GM18867 (cell line): ENCODE measurements at regions not wholly inside any gene's neighbourhood (a gene's known extent, or its start where the extent isn't known, plus 50 kb on each side); places are given as distances from the start of the nearest gene placed in this dataset.

ENCODE experiments used
- ATAC-seq: cut with Tn5 transposase; IDR thresholded peaks from one replicate; pipeline ENCODE4 v1.9.1; 2021; ENCODE audit warnings: mild to moderate bottlenecking, moderate library complexity; ENCODE audit not compliant: unreplicated experiment

GRCh38 chr1:3954170-3955169 lies 54.4 kb upstream of the C1orf174 start:
- no peak for ATAC-seq

- no peak for ATAC-seq
Measured at GRCh38 chr1:3955196-3955772, 55.2 kb upstream of the C1orf174 start.

- ATAC-seq = no peak
Measured at GRCh38 chr1:3956527-3957170, 56.6 kb upstream of the C1orf174 start.

DNA sequence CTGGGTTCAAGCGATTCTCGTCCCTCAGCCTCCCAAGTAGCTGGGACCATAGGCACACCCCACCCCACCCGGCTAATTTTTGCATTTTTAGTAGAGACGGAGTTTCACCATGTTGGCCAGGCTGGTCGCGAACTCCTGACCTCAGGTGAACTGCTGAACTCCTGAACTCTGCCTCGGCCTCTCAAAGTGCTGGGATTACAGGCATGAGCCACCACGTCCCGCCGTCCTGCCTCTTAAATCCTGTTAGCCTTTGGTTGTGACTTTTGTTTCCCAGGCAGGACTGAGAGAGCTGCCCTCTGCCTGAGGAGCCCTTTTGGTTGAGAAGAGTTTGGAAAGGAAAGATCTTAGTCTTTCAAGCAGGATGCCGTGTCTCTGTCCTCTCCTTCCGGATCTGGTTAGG lies 59.3 kb upstream of the C1orf174 start:
- no peak for ATAC-seq

- no peak for ATAC-seq
Measured at GRCh38 chr1:3963554-3963953, 63.5 kb upstream of the C1orf174 start.

GRCh38 chr1:3965693-3966092 lies 65.6 kb upstream of the C1orf174 start:
- no peak for ATAC-seq

GRCh38 chr1:3968851-3969250 lies 68.8 kb upstream of the C1orf174 start:
- ATAC-seq = no peak

GRCh38 chr1:3971981-3972380 lies 71.9 kb upstream of the C1orf174 start:
- no peak for ATAC-seq

GRCh38 chr1:3975903-3976630 lies 76.0 kb upstream of the C1orf174 start:
- ATAC-seq = no peak

GRCh38 chr1:3976821-3977220 lies 76.7 kb upstream of the C1orf174 start:
- no peak for ATAC-seq

DNA sequence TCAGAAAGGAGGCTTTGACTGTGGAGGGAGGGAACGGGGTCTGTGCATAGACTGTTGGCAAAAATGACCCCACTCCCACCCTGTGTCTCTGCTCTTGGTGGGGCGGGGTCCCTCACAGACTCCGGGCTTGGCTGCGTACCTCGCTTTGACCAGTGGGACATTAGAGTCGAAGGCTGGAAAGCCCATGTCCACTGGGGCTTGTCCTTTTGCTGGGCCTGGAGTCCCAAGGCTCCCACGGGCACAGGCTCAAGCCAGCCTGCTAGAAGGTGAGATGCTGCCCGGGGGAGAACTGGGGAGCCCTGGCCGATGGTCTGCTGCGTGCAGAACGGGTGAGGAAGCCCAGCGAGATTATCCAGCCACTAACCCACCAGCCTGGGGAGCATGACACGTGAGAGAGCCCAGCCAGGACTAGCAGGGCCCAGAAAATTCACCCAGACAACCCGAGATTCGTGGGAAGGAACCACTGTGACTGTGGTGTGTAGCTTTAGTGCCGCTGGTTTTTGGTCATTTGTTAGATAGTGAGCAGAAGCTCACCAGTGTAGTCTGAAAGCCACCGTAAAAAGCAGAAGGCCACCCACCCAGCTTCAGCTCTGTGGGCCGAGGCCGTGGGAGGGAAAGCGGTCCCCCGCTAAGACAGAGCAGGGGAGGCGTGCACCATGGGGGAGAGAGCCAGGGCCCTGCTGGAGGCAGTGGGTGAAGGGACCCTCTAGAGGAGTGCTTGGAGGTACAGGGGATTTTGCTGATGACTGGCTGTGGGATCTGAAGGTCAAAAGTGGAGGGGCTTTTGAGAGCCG lies 78.3 kb upstream of the C1orf174 start:
- ATAC-seq = no peak

DNA sequence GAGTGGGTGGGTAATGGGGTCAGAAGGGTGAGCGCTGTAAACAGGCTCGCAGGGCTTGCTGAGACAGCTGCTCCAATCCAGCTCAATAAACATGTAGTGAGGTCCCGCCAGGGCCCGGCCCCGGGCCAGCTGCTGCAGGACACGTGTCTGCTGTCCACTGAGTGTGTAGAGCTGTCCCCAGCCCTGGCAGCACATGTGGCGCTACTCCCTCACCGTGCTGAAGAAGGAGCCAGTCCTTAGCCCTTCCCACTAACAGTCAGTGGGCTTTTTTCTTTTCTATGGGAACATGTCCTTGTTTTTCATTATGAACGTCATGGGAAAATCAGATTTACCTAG lies 78.9 kb upstream of the C1orf174 start:
- no peak for ATAC-seq

GRCh38 chr1:3981261-3981660 lies 81.2 kb upstream of the C1orf174 start:
- ATAC-seq = no peak

GRCh38 chr1:3981746-3982505 lies 81.9 kb upstream of the C1orf174 start:
- ATAC-seq = no peak

DNA sequence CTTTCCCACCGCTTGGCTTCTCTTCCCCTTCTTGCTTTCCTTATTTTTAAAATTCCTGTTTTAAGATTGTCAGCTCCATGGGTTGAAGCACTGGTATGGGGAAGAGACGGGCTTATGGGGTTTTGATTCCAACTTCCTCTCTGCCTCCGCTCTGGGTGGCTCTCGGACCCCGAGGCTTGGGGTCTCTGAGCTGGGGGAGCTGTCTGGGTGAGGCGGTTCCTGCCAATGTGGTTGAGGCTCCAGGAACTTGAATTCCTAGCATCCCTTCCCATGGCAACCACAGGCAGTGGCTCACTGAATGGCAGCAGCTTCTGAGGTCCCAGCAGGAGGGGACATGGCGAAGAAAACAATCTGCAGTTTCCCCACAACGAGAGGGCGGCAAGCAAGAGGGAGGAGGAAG lies 83.1 kb upstream of the C1orf174 start:
- no peak for ATAC-seq

GRCh38 chr1:3984586-3984985 lies 84.5 kb upstream of the C1orf174 start:
- ATAC-seq = no peak

DNA sequence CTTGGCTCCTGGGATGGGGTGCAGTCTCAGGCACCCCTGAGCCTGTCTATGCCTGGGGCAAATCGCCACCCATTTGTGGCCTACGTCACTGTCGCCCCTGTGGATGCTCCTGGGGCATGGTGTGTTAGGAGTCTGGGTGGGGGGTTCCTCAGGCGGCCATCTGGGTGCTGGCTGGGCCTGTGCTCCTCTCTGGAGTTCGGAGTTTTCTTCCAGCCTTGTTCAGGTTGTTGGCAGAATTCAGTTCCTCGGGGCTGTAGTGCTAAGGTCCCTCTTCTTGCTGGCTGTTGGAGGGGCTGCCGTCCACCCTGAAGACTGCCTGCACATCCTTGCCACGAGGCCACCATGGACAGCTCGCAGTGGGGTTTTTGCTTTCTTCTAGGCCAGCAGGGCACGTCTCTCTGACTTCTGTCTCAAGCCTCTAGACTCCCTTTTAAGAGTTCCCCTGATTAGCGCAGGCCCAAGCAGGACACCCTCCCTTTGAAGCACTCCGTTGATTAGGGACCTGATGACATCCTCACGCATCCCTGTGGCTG lies 86.7 kb upstream of the C1orf174 start:
- ATAC-seq = no peak

DNA sequence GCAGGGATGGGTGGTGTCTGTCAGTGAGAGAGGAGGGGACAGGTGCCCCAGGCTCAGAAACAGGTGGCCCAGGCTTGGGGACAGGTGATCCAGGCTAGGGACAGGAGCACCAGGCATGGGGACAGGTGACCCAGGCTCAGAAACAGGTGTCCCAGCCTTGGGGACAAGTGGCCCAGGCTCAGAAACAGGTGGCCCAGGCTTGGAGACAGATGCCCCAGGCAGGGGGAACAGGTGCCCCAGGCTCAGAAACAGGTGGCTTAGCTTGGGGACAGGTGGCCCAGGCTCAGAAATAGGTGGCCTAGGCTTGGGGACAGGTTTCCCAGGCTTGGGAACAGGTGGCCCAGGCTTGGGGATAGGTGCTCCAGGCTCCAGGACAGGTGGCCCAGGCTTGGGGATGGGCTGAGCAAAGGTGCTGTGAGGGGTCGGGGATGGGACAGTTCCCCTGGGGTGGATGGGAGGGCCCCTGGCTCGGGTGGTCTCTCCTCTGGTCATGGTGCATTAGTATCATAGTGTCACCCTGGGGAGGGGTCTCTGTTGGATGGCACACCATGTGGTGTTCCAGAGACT lies 87.7 kb upstream of the C1orf174 start:
- ATAC-seq = no peak

DNA sequence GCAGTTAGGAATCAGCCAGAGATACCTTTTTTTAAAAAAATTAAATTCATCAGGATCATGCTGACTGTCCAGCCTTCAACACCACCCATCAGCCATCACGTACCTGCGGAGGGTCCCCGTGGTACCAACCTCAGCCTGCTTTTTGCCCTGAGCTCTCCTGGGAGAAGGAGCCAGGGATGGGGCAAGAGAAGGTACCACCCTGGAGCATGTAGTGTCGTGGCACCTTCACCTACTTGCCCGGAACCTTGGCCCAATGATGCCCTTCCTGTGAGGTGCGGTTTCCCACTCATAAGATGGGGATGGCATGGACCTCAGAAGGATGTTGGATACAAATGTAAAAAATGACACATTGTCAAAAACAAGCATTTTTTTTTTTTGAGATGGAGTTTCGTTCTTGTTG lies 88.4 kb upstream of the C1orf174 start:
- no peak for ATAC-seq
